ENCODE measurements at regions not wholly inside any gene's neighbourhood (a gene's known extent, or its start where the extent isn't known, plus 50 kb on each side); places are given as distances from the start of the nearest gene placed in this dataset.
A peak's percentile ranks its signal among the peaks of the same experiment; 100 is the strongest.
"Not testable (repeated sequence)": the region's sequence is repeated elsewhere in the genome, so short reads cannot be mapped to it uniquely, and the experiment has no call there.

- intact Hi-C loops (cut with DNase I) = no loop called here
- no peak for DNase-seq
Observed at GRCh38 chr12:85626001-85626783, 210.0 kb downstream of the RASSF9 start.

GRCh38 chr12:85626784-85627171 is 209.4 kb downstream of the RASSF9 start:
- intact Hi-C loops (cut with DNase I) = no loop called here
- DNase-seq = peak in 1 of 10 donors; percentile 39

DNA sequence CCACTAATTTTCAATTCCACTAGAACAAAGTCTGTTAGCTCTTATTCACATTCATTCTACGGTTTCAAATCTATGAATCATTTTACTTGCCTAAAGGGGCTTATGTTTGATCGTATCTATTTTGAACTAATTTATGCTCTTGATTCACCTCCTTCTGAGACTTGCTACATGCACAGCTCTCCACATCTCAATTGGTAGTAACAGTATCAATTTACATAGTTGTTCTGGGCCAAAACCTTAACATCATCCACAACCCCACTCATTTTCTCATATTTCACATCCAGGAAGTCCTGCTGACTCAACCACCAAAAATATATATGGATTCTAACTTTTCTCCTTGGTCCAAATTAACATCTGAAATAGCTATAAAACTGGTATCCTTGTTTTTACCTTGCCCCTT is 208.6 kb downstream of the RASSF9 start:
- no peak for DNase-seq
- intact Hi-C loops (cut with DNase I) = no loop called here

DNA sequence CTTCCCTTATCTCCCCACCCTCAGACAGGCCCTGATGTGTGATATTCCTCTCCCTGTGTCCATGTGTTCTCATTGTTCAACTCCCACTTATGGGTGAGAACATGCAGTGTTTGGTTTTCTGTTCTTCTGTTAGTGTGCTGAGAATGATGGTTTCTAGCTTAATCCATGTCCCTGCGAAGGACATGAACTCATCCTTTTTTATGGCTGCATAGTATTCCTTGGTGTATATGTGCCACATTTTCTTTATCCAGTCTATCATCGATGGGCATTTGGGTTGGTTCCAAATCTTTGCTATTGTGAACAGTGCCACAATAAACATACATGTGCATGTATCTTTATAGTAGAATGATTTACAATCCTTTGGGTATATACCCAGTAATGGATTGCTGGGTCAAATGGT is 207.6 kb downstream of the RASSF9 start:
- intact Hi-C loops (cut with DNase I); DNase-seq: not testable (repeated sequence)

DNA sequence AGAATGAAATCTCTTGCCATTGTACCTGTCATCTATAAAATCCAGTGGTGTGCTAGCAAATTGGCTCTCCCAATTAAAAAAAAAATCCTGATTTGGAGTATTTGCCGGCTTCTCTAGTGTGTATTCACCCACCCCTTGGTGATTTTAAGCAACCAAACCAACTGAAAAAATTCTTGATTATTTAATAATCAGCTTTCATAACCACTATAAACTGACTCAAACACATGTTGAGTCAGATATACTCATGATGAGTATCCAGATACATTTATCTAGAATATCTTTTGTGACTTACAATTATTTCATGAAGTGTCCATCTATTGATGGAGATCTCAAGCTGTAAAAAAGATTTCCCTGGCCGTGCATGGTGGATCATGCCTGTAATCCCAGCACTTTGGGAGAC is 205.4 kb downstream of the RASSF9 start:
- intact Hi-C loops (cut with DNase I) = no loop called here
- no peak for DNase-seq

DNA sequence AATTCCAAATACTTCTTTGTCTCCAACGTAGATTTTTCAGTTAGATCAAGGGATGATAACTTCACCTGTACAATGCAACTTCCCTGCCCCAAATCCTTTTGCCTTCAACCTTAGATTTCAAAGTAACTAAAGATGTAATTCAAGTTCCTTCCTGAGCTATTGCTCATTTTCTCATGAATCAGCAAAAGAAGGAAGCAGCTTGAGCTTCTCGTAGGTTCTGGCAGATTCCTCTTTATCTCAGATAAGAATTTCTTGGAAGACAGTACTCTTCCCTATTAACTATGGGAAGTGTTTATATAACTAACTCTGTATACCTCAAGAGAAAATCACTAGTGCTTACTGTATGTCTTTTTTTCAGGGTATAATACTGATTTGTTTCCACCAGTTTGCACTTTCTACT is 203.8 kb downstream of the RASSF9 start:
- DNase-seq = no peak
- intact Hi-C loops (cut with DNase I) = no loop called here

DNA sequence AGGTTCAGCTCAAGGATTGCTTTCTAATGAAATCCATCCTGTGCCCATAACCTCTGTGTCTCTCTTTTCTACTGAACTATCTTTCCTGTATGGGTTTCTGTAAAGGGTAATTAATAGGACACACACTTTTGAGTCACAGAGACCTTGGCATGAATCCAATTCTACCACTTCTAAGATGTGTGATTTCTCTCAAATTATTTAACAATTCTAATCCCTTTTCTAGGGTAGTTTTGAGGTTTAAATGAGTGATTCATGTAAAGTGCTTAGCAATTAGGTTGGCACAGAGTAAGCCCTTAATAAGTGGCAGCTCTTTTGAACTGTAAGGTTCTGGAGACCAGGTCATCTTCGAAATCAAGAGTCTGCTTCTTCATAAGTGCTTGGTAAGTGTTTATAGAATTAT is 202.7 kb downstream of the RASSF9 start:
- no peak for DNase-seq
- intact Hi-C loops (cut with DNase I) = no loop called here

- intact Hi-C loops (cut with DNase I) = no loop called here
- DNase-seq = no peak
Observed at GRCh38 chr12:85639834-85640233, 196.4 kb downstream of the RASSF9 start.

- intact Hi-C loops (cut with DNase I) = no loop called here
- no peak for DNase-seq
Observed at GRCh38 chr12:85641796-85642195, 194.4 kb downstream of the RASSF9 start.

DNA sequence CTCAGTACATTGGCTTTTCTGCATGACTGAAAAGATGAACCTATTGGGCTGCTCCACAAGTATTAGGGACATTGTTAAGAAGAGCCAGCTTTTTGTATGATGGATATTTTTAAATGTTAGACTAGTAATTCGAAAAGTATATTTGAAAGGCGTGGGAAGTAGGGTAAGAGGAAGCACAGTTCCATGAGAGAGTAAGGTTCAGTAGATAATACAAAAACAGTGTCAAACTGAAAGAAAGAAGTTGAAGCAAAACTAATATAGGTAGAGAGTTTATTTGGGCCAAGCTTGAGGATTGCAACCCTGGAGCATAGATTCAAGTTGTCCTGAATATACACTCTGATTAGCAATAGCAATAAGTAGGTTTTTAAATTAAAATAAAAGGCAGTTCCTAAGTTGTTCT is 193.9 kb downstream of the RASSF9 start:
- intact Hi-C loops (cut with DNase I) = no loop called here
- no peak for DNase-seq

DNA sequence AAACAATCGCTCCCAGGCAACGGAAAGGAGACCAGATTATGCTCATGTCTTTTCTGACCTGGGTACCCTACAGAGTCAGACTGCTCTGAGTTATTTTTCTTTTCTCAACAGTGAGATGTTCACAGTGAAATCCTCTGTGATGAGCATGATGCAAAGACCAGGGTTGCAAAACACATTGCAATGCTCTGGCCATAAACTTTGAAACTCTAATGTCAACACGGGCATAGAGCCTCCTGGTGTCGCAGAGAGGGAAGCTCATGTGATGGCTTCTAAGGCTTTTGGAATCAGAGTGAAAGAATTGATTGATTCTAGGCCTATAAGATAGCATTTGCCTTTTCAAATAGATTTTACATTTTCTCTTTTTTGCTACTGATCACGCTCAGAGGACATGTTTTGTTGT is 193.4 kb downstream of the RASSF9 start:
- intact Hi-C loops (cut with DNase I) = no loop called here
- no peak for DNase-seq

GRCh38 chr12:85644508-85644907 is 191.7 kb downstream of the RASSF9 start:
- intact Hi-C loops (cut with DNase I) = no loop called here
- no peak for DNase-seq

GRCh38 chr12:85653731-85654455 is 182.3 kb downstream of the RASSF9 start:
- intact Hi-C loops (cut with DNase I) = no loop called here
- no peak for DNase-seq

- DNase-seq = no peak
- intact Hi-C loops (cut with DNase I) = no loop called here
Observed at GRCh38 chr12:85654456-85654840, 181.8 kb downstream of the RASSF9 start.

DNA sequence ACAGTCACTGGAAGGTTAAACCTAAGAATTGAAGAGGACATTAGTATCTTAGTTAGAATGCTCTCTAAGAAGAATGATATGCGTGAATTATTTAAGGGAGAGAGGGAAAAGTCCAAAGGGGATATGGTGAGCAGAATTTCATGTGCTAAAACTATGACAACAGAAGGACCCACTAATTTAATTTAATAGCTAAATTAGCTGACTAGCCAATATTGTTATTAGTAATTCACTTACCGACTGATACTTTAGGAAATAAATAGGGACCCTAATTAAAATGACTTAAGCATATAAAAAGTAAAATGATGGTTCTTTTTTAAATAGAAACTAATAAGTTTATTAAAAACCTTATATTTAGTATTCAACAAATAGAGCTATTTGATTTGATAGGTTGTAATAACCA is 179.6 kb downstream of the RASSF9 start:
- DNase-seq = no peak
- intact Hi-C loops (cut with DNase I) = no loop called here

DNA sequence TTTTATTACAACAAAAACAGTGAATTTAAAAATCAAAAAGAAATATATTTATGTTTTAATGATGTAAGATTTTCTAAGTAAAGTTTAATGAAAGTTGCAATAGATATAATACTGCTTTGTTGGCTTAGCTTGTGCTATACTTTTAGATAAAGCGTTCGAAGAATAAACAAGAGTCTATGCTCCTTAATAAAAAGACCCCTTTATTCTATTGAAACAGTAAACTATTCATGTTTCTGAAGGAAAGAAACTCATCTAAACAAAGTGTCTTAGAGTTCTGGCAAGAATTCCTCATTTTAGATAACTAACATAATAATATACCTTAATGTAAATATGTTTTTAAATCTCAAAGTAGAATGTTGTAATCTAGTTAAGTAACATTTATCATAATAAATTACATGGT is 179.0 kb downstream of the RASSF9 start:
- no peak for DNase-seq
- intact Hi-C loops (cut with DNase I) = no loop called here

GRCh38 chr12:85657836-85658630 is 178.2 kb downstream of the RASSF9 start:
- intact Hi-C loops (cut with DNase I) = no loop called here
- no peak for DNase-seq

GRCh38 chr12:85659754-85660530 is 176.3 kb downstream of the RASSF9 start:
- intact Hi-C loops (cut with DNase I) = no loop called here
- no peak for DNase-seq

GRCh38 chr12:85661461-85662206 is 174.6 kb downstream of the RASSF9 start:
- no peak for DNase-seq
- intact Hi-C loops (cut with DNase I) = no loop called here

DNA sequence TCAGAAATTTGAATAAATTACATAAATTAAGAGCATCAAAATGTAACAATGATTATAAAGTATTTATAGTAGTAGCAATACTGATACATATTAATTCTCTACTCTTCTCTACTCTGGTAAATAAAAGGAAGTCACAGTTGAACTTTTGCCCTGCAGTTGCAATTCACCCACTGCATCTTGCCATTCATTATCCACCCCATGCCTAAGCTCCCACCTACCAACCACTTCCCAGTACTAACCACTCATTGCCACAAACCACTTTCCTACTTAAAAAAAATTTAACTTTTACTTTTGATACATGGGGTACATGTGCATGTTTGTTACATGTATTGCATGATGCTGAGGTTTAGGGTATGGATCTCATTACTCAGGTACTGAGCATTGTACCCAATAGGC is 174.0 kb downstream of the RASSF9 start:
- intact Hi-C loops (cut with DNase I) = no loop called here
- no peak for DNase-seq
